ENCODE measurements at regions not wholly inside any gene's neighbourhood (a gene's known extent, or its start where the extent isn't known, plus 50 kb on each side); places are given as distances from the start of the nearest gene placed in this dataset.

DNA sequence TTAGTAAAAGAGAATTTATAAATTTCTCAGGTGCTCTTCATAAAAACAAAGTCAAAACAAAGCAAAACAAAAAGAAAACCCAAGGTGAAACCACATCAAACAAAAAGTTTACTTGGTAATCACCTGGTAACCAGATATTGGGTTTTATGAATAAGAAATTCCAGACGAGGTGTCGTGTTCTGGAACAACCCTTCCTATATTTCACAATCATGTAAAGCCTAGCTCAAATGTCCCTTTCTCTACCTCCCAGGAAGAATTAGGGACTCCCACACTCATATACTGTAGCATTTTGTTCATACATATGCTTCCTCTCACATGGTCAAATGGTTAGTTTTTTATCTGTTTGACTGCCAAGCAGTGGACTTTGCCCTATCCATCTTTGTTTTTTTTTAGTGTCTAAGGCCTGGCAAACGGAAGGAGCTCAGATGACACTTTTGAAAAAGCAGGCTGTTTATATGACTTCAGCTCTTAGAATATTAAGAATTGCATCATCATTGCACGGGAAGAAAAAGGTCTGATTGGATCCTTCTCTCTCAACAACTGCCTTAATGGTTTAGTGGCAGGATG lies 326.7 kb upstream of the TBL1XR1 start:
- H3K23ac ChIP-seq (ENCODE audit: low read length) = no peak overlapping the region
- H4K91ac ChIP-seq (ENCODE audit: low read depth, low read length) = no peak overlapping the region
- no peak overlapping the region for H3K18ac ChIP-seq (ENCODE audit: low read length)
- no peaks in the 10 kb centered on the region for H3K79me2 ChIP-seq (ENCODE audit: control insufficient read depth, insufficient read depth, low read length, poor library complexity)
- no CpG with 5 or more reads among the region's 4 CpGs for WGBS (ENCODE audit: extremely low coverage, insufficient coverage, insufficient read length)
- H2BK12ac ChIP-seq (ENCODE audit: low read length) = peak overlapping the region; percentile 63
- H4K8ac ChIP-seq (ENCODE audit: low read depth, low read length) = no peak overlapping the region
- H2AFZ ChIP-seq (ENCODE audit: insufficient read depth, low read length, poor library complexity) = no peak overlapping the region
- H3K4me3 ChIP-seq (ENCODE audit: low read depth, low read length) = no peak overlapping the region
- no peaks in the 10 kb centered on the region for H3K36me3 ChIP-seq (ENCODE audit: control insufficient read depth in 1 of 2, insufficient read depth in 2 of 2, low read length in 2 of 2)
- no peak overlapping the region for H3K14ac ChIP-seq (ENCODE audit: low read length)
- no peak overlapping the region for H3K27ac ChIP-seq (ENCODE audit: low read depth, low read length)
- H3K4ac ChIP-seq (ENCODE audit: low read depth, low read length) = no peak overlapping the region
- H4K12ac ChIP-seq (ENCODE audit: low read depth, low read length) = no peak overlapping the region
- H2BK120ac ChIP-seq (ENCODE audit: insufficient read depth, low read length, poor library complexity) = no peak overlapping the region
- H3K4me1 ChIP-seq (ENCODE audit: control insufficient read depth in 1 of 2, insufficient read depth in 2 of 2, low read length in 2 of 2) = peaks cover 0 to 8% of the 10 kb centered on the region in 2 experiments
- peaks cover 6% of the 10 kb centered on the region for H3K79me1 ChIP-seq (ENCODE audit: low read length)
- H2AK5ac ChIP-seq (ENCODE audit: low read length) = no peak overlapping the region
- no peak overlapping the region for H2BK5ac ChIP-seq (ENCODE audit: low read depth, low read length, poor library complexity)
- H3K9ac ChIP-seq (ENCODE audit: low read length) = no peak overlapping the region
- no peak overlapping the region for H3K4me2 ChIP-seq (ENCODE audit: low read length)
- H3K9me3 ChIP-seq (ENCODE audit: insufficient read depth, low read depth, low read length) = peaks cover 4% of the 10 kb centered on the region
- DNase-seq = no peak
- no peaks in the 10 kb centered on the region for H3K27me3 ChIP-seq (ENCODE audit: insufficient read depth, low read length)

GRCh38 chr3:177524742-177525141 lies 327.5 kb upstream of the TBL1XR1 start:
- peaks cover 0 to 8% of the 10 kb centered on the region in 2 experiments for H3K4me1 ChIP-seq (ENCODE audit: control insufficient read depth in 1 of 2, insufficient read depth in 2 of 2, low read length in 2 of 2)
- H3K4me2 ChIP-seq (ENCODE audit: low read length) = no peak overlapping the region
- H3K9ac ChIP-seq (ENCODE audit: low read length) = no peak overlapping the region
- H3K4me3 ChIP-seq (ENCODE audit: low read depth, low read length) = no peak overlapping the region
- H3K18ac ChIP-seq (ENCODE audit: low read length) = no peak overlapping the region
- peak overlapping the region; percentile 5 for H2BK120ac ChIP-seq (ENCODE audit: insufficient read depth, low read length, poor library complexity)
- no peak overlapping the region for H4K8ac ChIP-seq (ENCODE audit: low read depth, low read length)
- DNase-seq = no peak
- no peaks in the 10 kb centered on the region for H3K27me3 ChIP-seq (ENCODE audit: insufficient read depth, low read length)
- no peak overlapping the region for H3K4ac ChIP-seq (ENCODE audit: low read depth, low read length)
- peak overlapping the region; percentile 82 for H2AK5ac ChIP-seq (ENCODE audit: low read length)
- H2BK12ac ChIP-seq (ENCODE audit: low read length) = no peak overlapping the region
- no peaks in the 10 kb centered on the region for H3K36me3 ChIP-seq (ENCODE audit: control insufficient read depth in 1 of 2, insufficient read depth in 2 of 2, low read length in 2 of 2)
- no peak overlapping the region for H4K91ac ChIP-seq (ENCODE audit: low read depth, low read length)
- H4K12ac ChIP-seq (ENCODE audit: low read depth, low read length) = no peak overlapping the region
- no peak overlapping the region for H3K27ac ChIP-seq (ENCODE audit: low read depth, low read length)
- no peak overlapping the region for H3K14ac ChIP-seq (ENCODE audit: low read length)
- H2BK5ac ChIP-seq (ENCODE audit: low read depth, low read length, poor library complexity) = no peak overlapping the region
- H3K79me2 ChIP-seq (ENCODE audit: control insufficient read depth, insufficient read depth, low read length, poor library complexity) = no peaks in the 10 kb centered on the region
- no CpG with 5 or more reads among the region's 4 CpGs for WGBS (ENCODE audit: extremely low coverage, insufficient coverage, insufficient read length)
- H2AFZ ChIP-seq (ENCODE audit: insufficient read depth, low read length, poor library complexity) = no peak overlapping the region
- peaks cover 6% of the 10 kb centered on the region for H3K79me1 ChIP-seq (ENCODE audit: low read length)
- no peak overlapping the region for H3K23ac ChIP-seq (ENCODE audit: low read length)
- peaks cover 4% of the 10 kb centered on the region for H3K9me3 ChIP-seq (ENCODE audit: insufficient read depth, low read depth, low read length)

DNA sequence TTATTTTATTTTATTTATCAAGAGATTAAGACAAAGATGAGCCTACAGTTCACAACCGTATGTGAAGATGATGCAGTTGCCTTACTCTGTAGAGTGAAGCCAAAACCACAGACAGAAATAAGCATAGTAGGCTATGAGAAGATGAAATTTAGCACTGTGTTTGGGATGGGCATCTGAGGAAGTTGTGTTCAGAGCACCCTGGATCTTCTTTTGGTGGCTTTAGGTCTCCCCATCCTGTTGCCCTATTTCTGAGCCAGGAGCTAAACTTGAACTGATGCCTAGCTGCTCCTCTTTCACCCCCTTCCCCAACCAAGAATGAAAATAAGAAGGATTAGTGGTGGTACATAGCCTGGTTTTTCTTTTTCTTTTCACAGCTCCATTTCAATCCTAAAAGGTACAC lies 328.1 kb upstream of the TBL1XR1 start:
- Histone ChIP-seq H3K18ac (ENCODE audit: low read length) (no peak overlapping the region), H4K12ac (ENCODE audit: low read depth, low read length) (no peak overlapping the region), H3K14ac (ENCODE audit: low read length) (no peak overlapping the region), H3K27me3 (ENCODE audit: insufficient read depth, low read length) (no peaks in the 10 kb centered on the region), H3K27ac (ENCODE audit: low read depth, low read length) (no peak overlapping the region), H3K4me1 (ENCODE audit: control insufficient read depth in 1 of 2, insufficient read depth in 2 of 2, low read length in 2 of 2) (peaks cover 0 to 8% of the 10 kb centered on the region in 2 experiments), H2AK5ac (ENCODE audit: low read length) (no peak overlapping the region), H3K4me3 (ENCODE audit: low read depth, low read length) (no peak overlapping the region), H3K4ac (ENCODE audit: low read depth, low read length) (no peak overlapping the region), H3K79me2 (ENCODE audit: control insufficient read depth, insufficient read depth, low read length, poor library complexity) (no peaks in the 10 kb centered on the region), H3K79me1 (ENCODE audit: low read length) (peaks cover 6% of the 10 kb centered on the region), H2BK5ac (ENCODE audit: low read depth, low read length, poor library complexity) (no peak overlapping the region), H3K9me3 (ENCODE audit: insufficient read depth, low read depth, low read length) (peaks cover 4% of the 10 kb centered on the region), H3K36me3 (ENCODE audit: control insufficient read depth in 1 of 2, insufficient read depth in 2 of 2, low read length in 2 of 2) (no peaks in the 10 kb centered on the region), H3K23ac (ENCODE audit: low read length) (no peak overlapping the region), H2BK120ac (ENCODE audit: insufficient read depth, low read length, poor library complexity) (peak overlapping the region; percentile 59), H2BK12ac (ENCODE audit: low read length) (peak overlapping the region; percentile 77), H3K9ac (ENCODE audit: low read length) (no peak overlapping the region), H4K8ac (ENCODE audit: low read depth, low read length) (no peak overlapping the region), H3K4me2 (ENCODE audit: low read length) (no peak overlapping the region), H4K91ac (ENCODE audit: low read depth, low read length) (no peak overlapping the region), H2AFZ (ENCODE audit: insufficient read depth, low read length, poor library complexity) (no peak overlapping the region)
- DNase-seq = no peak
- WGBS (ENCODE audit: extremely low coverage, insufficient coverage, insufficient read length) = no CpG with 5 or more reads among the region's 1 CpG

- Histone ChIP-seq H3K14ac (ENCODE audit: low read length) (no peak overlapping the region), H3K27me3 (ENCODE audit: insufficient read depth, low read length) (no peaks in the 10 kb centered on the region), H3K4me3 (ENCODE audit: low read depth, low read length) (no peak overlapping the region), H3K4me2 (ENCODE audit: low read length) (no peak overlapping the region), H3K9ac (ENCODE audit: low read length) (no peak overlapping the region), H2AK5ac (ENCODE audit: low read length) (no peak overlapping the region), H3K36me3 (ENCODE audit: control insufficient read depth in 1 of 2, insufficient read depth in 2 of 2, low read length in 2 of 2) (no peaks in the 10 kb centered on the region), H3K27ac (ENCODE audit: low read depth, low read length) (no peak overlapping the region), H2BK5ac (ENCODE audit: low read depth, low read length, poor library complexity) (no peak overlapping the region), H4K91ac (ENCODE audit: low read depth, low read length) (peak overlapping the region; percentile 51), H3K18ac (ENCODE audit: low read length) (no peak overlapping the region), H2AFZ (ENCODE audit: insufficient read depth, low read length, poor library complexity) (no peak overlapping the region), H3K9me3 (ENCODE audit: insufficient read depth, low read depth, low read length) (peaks cover 4% of the 10 kb centered on the region), H3K4ac (ENCODE audit: low read depth, low read length) (no peak overlapping the region), H4K12ac (ENCODE audit: low read depth, low read length) (no peak overlapping the region), H3K23ac (ENCODE audit: low read length) (no peak overlapping the region), H3K79me2 (ENCODE audit: control insufficient read depth, insufficient read depth, low read length, poor library complexity) (no peaks in the 10 kb centered on the region), H3K4me1 (ENCODE audit: control insufficient read depth in 1 of 2, insufficient read depth in 2 of 2, low read length in 2 of 2) (peaks cover 0 to 8% of the 10 kb centered on the region in 2 experiments), H3K79me1 (ENCODE audit: low read length) (peaks cover 6% of the 10 kb centered on the region), H2BK120ac (ENCODE audit: insufficient read depth, low read length, poor library complexity) (no peak overlapping the region), H4K8ac (ENCODE audit: low read depth, low read length) (no peak overlapping the region), H2BK12ac (ENCODE audit: low read length) (no peak overlapping the region)
- no CpG with 5 or more reads among the region's 9 CpGs for WGBS (ENCODE audit: extremely low coverage, insufficient coverage, insufficient read length)
- no peak for DNase-seq
Measured at GRCh38 chr3:177525987-177526712, 328.9 kb upstream of the TBL1XR1 start.

Measured in trophoblast cell (in vitro differentiated cells and primary cell).